Suppressor macrophage (primary cell): ENCODE measurements at regions not wholly inside any gene's neighbourhood (a gene's known extent, or its start where the extent isn't known, plus 50 kb on each side); places are given as distances from the start of the nearest gene placed in this dataset.
A peak's percentile ranks its signal among the peaks of the same experiment; 100 is the strongest.

Experiments
- DNase-seq, 4 experiments: peaks; one replicate each; pipeline ENCODE4 v3.0.0-alpha.2; 2020 to 2022

DNA sequence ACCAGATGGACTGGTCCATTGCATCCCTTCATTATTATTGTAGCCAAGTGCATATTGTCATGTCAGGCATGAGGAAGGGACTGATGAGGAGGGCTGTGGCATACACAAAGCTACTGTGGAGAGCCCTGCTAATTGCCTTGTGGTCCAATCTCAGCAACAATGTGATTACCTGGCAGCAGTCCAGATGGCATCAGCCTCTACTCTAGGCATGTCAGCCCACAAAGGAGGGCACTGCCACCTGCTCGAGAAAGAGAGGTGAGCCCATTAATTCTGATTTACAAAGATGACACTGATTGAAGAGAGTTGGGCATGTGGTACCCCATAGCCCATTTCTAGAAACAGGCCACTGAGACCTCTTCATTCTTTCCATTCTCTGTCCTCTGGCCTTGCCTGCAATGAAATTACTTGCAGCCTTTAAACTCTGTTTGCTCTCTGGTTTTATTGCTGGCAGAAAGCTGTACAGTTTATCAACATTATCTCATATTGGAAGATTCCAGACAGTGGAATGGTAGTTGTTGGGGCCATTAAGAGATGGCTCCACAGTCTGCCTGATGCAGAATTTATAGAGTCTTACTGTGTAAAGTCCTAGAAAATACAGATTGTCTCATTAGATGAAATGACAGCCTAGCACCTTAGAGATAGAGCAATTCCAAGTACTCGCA, 307.7 kb downstream of the ARPP21 start:
- no peak for DNase-seq

DNA sequence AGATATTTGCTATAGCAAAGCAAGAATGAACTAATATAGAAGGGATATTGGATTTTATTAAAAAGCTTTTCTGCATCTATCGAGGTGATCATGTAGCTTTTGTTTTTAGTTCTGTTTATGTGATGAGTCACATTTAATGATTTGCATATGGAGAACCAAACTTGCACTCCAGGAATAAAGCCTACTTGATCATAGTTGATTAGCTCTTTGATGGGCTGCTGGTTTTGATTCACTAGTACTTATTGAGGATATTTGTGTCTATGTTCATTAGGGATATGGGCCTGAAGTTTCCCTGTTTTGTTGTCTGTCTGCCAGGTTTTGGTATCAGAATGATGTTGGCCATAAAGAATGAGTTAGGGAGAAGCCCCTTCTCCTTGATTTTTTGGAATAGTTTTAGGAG, 310.7 kb downstream of the ARPP21 start:
- no peak for DNase-seq

DNA sequence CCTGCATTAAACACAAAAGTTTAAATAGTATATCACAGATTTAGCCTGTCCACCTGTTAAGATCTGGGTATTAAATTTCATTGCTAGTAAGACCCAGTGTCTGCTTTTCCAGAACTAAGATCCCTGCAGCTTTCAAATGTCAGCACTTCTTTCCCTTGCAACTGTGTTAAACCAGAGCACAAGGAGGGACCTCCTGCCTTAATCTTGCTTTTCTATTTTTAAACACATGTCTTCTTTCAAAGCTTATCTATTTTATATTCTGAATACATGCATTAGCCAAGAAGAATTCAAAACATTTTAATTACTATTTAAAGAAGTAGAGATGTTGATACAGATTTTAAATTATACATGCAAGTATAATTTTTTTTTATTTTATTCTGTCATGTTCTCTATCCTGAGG, 315.1 kb downstream of the ARPP21 start:
- no peak for DNase-seq

DNA sequence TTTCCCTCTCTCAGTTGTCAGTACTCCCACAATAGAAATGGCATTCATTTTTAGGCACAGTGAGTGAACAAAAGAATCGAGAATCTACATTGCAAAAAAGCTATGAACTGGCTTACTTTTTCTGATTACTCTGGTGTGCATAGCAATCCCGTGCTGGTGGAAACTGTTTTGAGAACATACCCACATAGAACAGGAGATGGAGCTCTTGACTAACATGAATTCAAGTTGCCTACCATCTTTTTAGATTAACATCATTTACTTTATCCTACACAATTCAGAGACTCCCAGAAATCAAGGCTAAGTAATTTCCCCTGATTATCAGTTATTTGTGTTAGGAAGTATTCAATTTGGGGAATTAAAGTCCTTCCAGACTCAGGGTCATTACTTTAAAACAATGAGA, 326.6 kb downstream of the ARPP21 start:
- DNase-seq = peak; percentile 12 to 40 (median 20)

DNA sequence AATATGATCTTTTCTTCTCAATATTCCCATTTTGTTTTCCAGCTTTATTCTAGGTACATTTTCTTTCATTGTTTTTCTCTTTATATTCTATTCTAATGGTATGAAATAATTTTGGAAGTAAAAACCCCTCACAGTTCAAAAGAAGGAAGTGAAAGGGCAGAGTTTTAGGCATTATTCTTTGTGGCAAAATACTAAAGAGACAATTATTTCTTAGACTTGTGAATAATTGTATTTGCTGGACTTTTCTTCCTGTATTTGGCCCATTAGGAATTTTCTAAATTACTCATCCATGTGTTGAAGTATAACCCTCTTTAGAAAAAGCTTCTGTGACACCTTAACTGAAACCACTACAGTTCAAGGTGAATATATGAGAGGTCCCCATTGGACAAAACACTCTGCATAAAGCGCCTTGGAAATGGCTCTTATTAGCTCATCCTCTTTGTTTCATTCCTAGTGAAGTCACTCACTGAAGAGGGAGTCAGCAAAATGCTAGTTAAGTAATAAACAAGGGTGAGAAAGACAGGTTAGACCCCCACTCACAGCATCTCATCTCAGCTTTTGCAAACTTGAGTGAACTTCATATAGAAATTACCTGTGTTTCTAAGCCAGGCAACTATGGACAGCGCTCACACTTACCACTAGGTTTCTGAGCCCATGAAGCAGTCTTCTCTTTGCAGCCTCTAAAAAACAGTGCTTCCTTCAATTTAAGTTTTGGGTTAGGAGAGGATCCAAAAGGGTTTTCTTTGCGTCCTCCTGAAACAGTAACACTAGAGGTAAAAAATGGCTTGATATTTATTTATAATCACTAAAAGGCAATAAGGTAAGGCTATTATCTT, 327.5 kb downstream of the ARPP21 start:
- DNase-seq = peak in 2 of 4 experiments; percentile 1 to 14

DNA sequence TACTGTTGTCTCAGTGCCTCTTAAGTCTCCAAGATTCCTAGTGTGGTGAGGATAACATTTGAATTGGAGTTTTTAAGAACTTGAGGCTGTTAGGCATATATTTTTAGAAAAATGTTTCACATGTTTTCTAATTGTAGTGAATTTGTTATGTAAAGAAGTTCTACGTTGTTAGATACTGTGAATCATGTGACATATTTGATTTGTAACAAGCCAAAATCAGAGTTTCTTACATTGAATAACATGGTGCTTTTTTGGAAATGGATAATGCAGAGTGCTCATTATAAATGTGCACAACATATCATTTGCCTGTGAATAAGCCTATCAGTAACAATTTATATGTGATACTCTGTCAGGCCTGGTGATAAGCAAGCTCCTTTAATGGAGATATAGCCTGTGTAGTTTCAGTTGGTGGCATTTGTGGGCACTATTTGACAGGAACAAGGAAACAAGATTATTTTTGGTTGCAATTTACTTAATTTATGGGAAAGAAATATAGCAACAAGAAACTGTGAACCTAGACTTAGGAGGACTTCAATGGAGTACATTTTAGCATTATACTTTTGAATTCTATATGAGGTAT, 328.8 kb downstream of the ARPP21 start:
- no peak for DNase-seq

DNA sequence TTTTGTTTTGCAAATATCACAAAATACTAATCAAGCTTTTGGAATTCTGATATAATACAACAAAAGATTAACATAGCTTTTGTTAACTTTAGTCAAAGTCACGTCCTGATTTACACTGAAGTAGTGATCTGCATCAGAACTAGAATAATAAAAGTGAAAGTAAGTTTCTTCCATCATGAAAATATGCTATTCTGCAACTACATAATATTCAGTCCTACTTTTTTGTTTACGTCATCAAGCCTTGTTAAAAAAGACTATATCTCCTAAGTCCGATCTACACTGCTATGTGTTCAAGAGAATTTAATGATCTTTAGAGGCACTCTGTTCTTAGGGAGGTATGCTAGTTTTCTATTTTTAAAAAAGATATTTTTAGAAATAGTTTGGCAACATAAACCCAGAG, 330.1 kb downstream of the ARPP21 start:
- DNase-seq = peak in 2 of 4 experiments; percentile 2 to 10

DNA sequence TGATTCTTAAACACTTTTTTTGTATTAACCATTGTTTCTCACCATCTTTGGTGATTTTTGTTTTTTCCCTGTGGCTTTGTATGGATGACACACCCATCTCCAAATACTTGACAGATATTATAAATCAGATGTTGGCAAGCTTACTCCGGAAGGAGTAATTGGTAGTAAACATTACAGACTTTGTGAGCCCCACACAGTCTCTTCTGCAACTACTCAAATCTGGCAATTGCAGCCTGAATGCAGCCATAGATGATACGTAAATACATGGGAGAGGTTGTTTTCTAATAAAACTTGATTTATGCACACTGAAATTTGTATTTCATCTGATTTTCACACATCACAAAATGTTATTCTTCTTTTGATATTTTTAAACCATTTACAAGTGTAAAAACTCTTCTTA, 331.5 kb downstream of the ARPP21 start:
- DNase-seq = no peak

DNA sequence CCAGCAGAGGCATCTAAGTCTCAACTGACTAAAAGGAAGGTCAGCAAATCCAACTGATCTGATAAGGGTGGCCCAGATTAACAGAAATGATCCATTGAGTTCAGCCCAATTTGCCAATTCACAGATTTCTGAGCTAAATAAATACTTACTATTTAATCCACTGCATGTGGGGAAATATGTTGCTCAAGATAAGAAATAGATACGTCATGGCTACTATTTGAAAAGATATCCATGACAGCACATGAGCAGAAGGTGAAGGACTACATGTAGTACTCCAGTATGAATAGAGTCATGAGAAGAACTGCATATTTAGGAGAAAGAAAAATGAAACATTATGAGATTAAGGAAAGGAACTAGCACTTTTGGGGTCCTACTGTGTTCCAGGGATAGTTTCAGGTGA, 332.4 kb downstream of the ARPP21 start:
- no peak for DNase-seq

DNA sequence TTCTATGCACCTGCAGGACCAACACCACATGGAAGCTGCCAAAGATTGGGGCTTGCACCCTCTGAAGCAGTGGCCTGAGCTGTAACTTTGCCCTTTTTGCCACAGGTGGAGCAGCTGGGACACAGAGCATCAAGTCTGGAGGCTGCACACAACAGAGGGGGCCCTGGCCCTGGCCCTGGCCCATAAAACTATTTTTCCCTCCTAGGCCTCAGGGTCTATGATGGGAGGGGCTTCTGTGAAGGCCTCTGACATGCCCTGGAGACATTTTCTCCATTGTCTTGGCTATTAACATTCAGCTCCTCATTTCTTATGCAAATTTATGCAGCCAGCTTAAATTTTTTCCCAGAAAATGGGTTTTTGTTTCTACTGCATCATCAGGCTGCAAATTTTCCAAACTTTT, 335.5 kb downstream of the ARPP21 start:
- DNase-seq = no peak

DNA sequence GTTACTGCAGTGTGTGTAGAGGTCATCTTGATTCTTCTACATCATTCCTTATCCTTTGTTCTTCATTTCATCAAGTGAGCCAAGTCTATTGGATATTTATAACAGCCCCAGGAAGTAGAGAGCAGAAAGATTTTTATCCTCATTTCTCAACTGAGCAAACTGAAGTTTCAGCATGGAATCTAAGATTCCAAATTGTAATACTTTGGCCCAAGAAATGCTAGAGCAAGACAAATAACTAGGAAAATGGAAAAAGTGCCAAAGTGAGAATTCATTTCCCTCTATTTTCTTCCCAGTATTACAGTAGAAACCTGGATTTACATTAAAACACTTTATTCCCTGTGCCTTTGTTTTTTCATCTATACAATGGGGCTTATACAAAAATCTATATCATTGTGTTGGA, 346.8 kb downstream of the ARPP21 start:
- no peak for DNase-seq

DNA sequence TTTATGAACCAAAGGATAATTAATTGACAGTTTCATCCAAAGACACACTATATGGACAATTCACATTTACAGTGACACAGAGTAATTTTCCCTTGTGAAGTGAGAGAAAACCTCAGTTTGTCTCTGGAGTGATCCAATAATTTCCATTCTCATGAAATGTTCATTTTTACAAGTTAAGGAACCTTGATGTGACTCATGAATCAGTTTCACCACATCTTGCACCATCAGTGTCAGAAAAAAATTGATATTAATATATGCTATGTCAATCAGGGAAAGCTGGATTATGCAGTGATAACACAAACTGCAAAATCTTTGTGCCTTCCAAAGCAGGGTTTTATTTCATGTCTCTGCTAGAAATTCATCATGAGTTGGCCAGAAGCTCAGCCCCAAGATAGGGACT, 348.1 kb downstream of the ARPP21 start:
- DNase-seq = no peak

DNA sequence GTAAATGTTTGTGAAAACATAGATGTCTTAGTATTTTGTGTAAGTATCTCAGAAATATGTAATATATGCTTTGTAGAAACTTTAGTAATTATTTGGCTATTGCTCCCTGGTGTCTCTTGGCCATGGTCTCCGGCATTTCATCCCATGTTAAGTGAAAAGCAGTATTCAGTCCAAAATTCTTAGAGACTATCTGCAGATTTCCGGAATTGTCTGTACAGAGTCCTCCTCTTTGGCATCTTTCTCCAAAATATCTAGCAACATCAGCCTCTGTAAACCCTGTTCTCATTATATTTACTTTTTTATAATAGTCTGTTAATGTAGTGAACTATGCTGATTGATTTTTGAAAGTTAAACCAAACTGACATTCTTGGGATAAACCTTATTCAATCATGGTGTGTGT, 352.7 kb downstream of the ARPP21 start:
- DNase-seq = no peak

DNA sequence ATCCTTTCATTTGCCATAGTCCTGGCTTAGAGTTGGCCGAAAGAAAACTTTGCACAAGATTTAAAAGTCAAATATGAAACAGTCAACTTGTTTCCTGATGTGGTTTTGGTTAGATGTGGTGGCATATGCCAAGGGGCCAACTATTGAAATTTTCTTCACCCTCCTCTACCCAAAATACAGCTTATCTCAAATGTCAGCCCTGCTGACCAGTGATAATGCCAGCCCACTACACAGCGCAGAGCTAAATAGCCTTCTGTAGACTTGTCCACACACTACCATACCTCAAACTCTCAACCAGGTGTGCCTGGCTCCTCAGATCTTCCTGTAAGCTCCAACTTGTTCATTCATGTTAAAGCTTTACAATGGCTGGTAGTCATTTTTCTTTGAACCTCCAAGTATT, 368.5 kb upstream of the STAC start:
- DNase-seq = no peak

DNA sequence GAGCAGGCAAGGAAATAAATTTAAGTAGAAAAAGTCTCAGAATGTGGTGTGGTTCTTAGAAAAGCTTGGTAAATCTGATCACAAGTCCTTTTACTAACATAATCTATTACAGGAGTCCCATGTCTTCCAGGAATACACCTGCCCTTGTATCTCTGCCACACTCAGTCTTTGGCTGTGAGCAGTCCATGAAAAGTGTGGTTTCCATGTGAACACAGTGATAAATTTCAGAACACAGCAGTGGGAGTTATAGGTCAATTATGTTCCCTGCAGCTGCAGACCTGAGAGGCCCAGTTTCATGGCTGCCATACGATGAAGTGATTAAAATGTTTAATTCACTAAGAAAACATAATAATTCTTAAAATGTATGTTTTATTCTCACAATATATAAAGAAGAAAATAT, 366.9 kb upstream of the STAC start:
- no peak for DNase-seq

DNA sequence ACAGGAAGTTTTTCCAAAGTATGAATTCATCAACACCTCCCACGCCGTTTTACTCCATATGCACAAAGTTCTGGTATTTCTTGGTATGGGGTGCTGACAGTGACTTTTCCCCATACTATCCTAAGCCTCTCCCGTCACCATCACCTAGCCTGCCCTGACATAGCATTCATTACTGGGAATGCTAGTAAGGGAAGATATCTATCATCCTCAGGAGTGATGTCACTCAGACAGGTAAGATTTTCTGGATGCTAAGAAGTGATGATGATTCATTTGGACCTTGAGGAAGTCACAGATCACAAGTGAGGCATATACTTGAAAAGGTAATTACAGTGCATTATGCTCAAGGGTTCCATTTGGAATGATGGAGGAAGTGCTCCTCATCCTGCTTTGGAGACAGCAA, 355.1 kb upstream of the STAC start:
- DNase-seq = no peak

DNA sequence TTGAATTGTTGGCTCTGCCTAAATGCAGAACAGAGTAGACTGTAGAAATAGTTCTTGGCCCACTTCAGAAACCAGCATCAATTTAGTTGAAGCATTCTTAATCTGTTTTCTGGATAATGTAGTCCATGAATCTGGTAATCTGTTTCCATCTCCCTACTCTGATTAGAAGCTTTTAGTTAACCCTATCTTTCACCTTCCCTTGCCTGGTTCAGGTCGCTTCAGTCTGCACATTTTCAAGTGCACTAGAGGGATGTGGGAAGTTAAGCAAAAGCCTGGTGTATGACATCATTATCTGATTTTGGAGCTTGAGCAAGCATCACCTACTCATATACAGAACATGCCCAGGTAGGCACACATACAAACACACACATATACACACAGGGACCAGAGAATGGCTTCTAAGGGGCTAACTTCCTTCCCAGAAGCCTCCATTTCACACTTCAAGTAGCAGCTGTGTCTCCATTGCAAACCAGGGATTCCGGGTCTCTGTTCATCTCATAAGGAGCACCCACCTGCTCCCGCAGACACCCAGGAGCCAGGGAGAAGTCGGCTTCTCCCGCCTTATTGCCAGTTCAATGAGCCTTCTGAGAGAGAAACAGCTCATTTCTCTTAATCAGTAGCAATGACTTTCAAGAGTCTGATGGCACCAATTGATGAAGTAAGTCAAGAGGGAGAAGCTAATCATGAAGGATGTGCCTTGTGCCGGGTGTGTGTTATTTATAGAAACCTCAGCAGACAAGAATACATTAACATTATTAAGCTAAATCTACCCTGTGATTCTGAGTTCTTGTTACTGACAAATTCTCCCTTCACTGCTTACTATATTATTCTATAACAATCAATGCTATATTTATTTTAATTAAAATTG, 347.9 kb upstream of the STAC start:
- DNase-seq = no peak

DNA sequence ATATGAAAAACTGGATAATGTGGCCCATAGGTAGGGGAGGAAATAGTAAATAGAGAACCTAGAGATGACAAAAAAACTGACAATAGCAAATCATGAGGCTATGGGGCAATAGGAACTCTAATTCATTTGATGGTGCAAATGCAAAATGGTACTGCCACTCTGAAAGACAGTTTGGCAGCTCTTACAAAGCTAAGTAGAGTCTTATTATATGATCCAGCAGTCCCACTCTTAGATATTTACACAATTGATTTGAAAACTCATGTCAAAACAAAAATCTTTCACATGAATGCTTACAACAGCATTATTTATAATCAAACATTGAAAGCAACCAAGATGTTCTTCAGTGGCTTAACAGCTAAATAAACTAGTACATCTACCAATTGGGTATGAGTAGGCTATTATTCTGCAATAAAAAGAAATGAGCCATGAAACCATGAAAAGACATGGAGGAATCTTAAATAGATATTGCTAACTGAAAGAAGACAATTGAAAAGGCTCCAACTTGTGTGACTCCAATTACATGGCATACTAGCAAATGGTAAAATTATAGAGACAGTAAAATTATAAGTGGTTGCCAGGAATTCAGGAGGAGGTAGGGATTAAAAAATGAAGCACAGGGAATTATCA, 321.8 kb upstream of the STAC start:
- DNase-seq = no peak

DNA sequence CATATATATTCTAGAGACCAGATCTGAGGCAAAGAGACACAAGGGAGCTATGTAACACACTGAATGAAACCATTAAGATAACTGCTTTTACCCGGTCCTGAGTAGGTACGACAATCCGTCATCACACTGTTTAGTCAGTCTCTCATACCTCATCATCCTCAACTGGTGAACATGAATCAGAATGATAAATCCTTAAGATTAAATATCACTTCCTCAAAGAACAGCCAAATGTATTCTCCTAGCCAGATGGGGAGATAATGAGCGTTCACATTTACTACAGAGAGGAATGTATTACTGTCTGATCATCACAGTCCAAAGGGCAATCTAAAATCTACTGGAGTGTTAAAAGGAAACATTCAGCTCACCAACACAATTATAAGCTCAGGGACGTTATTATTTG, 319.4 kb upstream of the STAC start:
- DNase-seq = no peak

DNA sequence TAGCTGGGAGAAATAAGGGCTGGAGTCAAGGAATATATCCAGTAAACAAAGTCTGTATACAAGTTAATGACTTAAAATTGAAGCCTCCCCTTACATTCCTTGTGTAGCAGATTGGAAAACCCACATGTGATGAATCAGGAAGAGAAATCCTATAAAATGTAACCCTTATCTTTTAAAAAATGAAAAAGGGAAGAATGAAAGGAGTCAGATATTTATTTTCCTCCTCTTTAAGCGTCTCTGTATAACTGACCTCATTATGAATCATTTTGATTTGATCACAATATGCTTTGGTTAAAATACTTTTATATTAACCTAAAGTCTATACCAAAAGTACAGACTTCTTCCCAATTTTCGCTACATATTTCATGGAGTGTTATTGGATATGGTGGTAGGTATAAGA, 316.3 kb upstream of the STAC start:
- no peak for DNase-seq

DNA sequence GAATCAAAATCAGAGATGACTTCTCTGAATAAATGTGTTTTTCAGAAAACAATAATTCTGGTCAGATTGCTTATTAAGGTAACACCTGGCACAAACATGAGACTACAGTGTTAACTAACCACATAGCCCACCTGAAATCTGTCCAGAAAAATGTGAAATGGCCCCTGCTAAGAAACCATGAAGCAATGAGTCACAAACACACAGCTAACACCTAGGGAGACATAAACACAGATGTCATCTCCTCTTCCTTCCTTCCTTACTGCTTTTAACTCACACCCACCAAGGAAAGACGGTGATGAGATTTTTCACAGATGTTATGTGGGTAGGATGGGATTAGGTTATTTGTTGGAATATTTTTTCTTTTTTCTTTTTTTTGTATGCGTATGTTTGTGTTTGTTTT, 315.0 kb upstream of the STAC start:
- DNase-seq = no peak

DNA sequence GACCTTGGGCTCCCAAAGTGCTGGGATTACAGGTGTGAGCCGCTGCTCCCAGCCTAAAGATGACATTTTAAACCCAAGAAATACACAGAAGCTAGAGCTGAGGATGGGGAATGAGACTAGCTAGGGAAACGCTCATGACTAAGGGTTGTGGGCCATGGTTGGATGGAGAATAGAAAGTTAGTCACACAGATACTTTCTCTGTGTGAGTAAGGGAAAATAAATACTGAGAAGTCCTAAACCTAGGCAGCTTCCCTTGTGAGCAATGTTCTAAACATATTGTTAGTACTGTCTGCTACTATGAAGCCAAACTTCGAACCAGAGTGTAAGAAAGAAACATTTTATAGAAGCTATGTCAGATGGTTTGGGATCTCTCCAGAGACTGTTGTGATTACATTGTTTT, 304.8 kb upstream of the STAC start:
- DNase-seq = no peak

DNA sequence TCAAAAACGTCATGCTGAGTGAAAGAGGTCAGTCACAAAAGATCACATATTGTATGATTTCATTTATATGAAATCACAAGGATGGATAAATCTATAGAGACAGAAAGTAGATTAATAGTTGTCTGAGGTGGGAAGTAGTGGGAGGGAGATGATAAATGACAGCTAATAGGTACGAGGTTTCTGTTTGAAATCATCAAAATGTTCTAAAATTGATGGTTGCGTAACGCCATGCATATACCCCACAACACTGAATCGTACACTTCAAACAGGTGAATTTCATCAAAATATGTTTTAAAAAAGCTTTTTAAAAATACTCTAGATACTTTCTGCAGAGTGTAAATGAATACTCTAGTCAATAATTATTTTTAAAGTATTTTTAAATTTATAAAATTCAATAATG, 303.0 kb upstream of the STAC start:
- DNase-seq = no peak
